ENCODE measurements at regions not wholly inside any gene's neighbourhood (a gene's known extent, or its start where the extent isn't known, plus 50 kb on each side); places are given as distances from the start of the nearest gene placed in this dataset.

- H4K20me1 ChIP-seq (ENCODE audit: insufficient read depth), result no peaks in the 10 kb centered on the region
- H3K4me1 ChIP-seq (ENCODE audit: low read depth, poor library complexity, severe bottlenecking), result peaks cover 60% of the 10 kb centered on the region
- H3K27ac ChIP-seq, result no peak overlapping the region
- H3K4me3 ChIP-seq (IDR thresholded peaks at IDR 0.05; ENCODE audit: insufficient read depth, low read depth, low read length), result no peak overlapping the region
- H3K9ac ChIP-seq, result no peak overlapping the region
- TF ChIP-seq CTCF (conservative IDR thresholded peaks at IDR 0.05; ENCODE audit: low read depth, low read length), result no peak; the same call in 1 of the 2 replicates
- no peaks in the 10 kb centered on the region for H3K27me3 ChIP-seq (ENCODE audit: insufficient read depth, low read depth)
- H3K4me2 ChIP-seq, result peak overlapping the region; percentile 27
- no peaks in the 10 kb centered on the region for H3K79me2 ChIP-seq (ENCODE audit: insufficient read depth, low read depth)
- H2AFZ ChIP-seq (ENCODE audit: low read depth), result peak overlapping the region; percentile 18; the same call in 1 of the 2 replicates
- no peaks in the 10 kb centered on the region for H3K36me3 ChIP-seq (ENCODE audit: insufficient read depth)
Measured at GRCh38 chr10:57849691-57850357, 417.9 kb downstream of the IPMK start.

GRCh38 chr10:57846307-57847065, 421.2 kb downstream of the IPMK start:
- H3K4me3 ChIP-seq (IDR thresholded peaks at IDR 0.05; ENCODE audit: insufficient read depth, low read depth, low read length), result no peak overlapping the region
- peaks cover 34% of the 10 kb centered on the region for H3K4me1 ChIP-seq (ENCODE audit: low read depth, poor library complexity, severe bottlenecking)
- no peak overlapping the region for H3K27ac ChIP-seq
- no peaks in the 10 kb centered on the region for H3K27me3 ChIP-seq (ENCODE audit: insufficient read depth, low read depth)
- no peaks in the 10 kb centered on the region for H4K20me1 ChIP-seq (ENCODE audit: insufficient read depth)
- H3K36me3 ChIP-seq (ENCODE audit: insufficient read depth), result no peaks in the 10 kb centered on the region
- H2AFZ ChIP-seq (ENCODE audit: low read depth), result no peak overlapping the region
- H3K4me2 ChIP-seq, result no peak overlapping the region
- TF ChIP-seq CTCF (conservative IDR thresholded peaks at IDR 0.05; ENCODE audit: low read depth, low read length), result no peak
- no peak overlapping the region for H3K9ac ChIP-seq
- no peaks in the 10 kb centered on the region for H3K79me2 ChIP-seq (ENCODE audit: insufficient read depth, low read depth)

GRCh38 chr10:57844387-57844998, 423.2 kb downstream of the IPMK start:
- TF ChIP-seq CTCF (conservative IDR thresholded peaks at IDR 0.05; ENCODE audit: low read depth, low read length), result no peak
- Histone ChIP-seq H4K20me1 (ENCODE audit: insufficient read depth) (no peaks in the 10 kb centered on the region), H3K27ac (no peak overlapping the region), H3K27me3 (ENCODE audit: insufficient read depth, low read depth) (no peaks in the 10 kb centered on the region), H3K4me3 (IDR thresholded peaks at IDR 0.05; ENCODE audit: insufficient read depth, low read depth, low read length) (no peak overlapping the region), H3K36me3 (ENCODE audit: insufficient read depth) (no peaks in the 10 kb centered on the region), H3K79me2 (ENCODE audit: insufficient read depth, low read depth) (no peaks in the 10 kb centered on the region), H3K4me1 (ENCODE audit: low read depth, poor library complexity, severe bottlenecking) (peaks cover 21% of the 10 kb centered on the region), H3K4me2 (no peak overlapping the region), H2AFZ (ENCODE audit: low read depth) (no peak overlapping the region), H3K9ac (no peak overlapping the region)

GRCh38 chr10:57830877-57831560, 436.7 kb downstream of the IPMK start:
- no peaks in the 10 kb centered on the region for H3K4me1 ChIP-seq (ENCODE audit: low read depth, poor library complexity, severe bottlenecking)

More at GRCh38 chr10:57830877-57831560, 436.7 kb downstream of the IPMK start:
- Histone ChIP-seq H2AFZ (ENCODE audit: low read depth) (no peak overlapping the region), H3K79me2 (ENCODE audit: insufficient read depth, low read depth) (no peaks in the 10 kb centered on the region), H3K36me3 (ENCODE audit: insufficient read depth) (no peaks in the 10 kb centered on the region), H3K27me3 (ENCODE audit: insufficient read depth, low read depth) (no peaks in the 10 kb centered on the region), H3K4me2 (no peak overlapping the region), H3K4me3 (IDR thresholded peaks at IDR 0.05; ENCODE audit: insufficient read depth, low read depth, low read length) (no peak overlapping the region), H3K27ac (no peak overlapping the region), H4K20me1 (ENCODE audit: insufficient read depth) (no peaks in the 10 kb centered on the region), H3K9ac (no peak overlapping the region)
- no peak for TF ChIP-seq CTCF (conservative IDR thresholded peaks at IDR 0.05; ENCODE audit: low read depth, low read length)

All from KMS-11 (cell line).